HK-2 (cell line): ENCODE measurements at regions not wholly inside any gene's neighbourhood (a gene's known extent, or its start where the extent isn't known, plus 50 kb on each side); places are given as distances from the start of the nearest gene placed in this dataset.

Experiments used
- DNase-seq: peaks from one replicate; pipeline ENCODE4 v3.0.0-alpha.2; 2018; ENCODE audit not compliant: unreplicated experiment

DNA sequence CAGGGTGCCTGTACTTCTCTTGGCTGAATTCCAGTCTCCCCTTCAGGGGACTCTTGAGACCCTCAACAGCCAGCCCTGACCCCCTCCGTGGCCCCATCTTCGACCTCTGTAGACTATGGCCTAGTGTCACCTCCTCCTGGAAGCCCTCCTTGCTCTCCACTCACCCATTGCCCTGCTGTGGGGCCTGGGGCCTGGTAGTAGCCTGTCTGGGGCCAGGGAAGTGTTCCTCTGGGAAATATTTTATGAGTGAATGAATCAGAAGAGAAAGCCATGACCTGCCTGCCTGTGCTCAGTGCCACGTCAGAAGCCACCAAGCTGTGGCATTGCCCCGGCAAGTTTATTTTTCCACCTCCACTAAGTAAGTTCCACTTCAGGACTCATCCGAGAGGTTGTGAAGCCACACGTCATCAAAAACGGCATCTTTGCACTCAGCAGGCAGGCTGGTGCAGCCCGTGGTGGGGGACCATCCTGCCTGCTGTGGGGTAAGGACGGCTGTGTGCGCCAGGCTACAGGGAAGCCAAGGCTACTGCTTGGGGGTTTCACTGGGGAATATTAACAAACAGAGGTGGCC lies 59.6 kb upstream of the PPARA start:
- no peak for DNase-seq

GRCh38 chr22:46091277-46091977 lies 58.9 kb upstream of the PPARA start:
- no peak for DNase-seq

DNA sequence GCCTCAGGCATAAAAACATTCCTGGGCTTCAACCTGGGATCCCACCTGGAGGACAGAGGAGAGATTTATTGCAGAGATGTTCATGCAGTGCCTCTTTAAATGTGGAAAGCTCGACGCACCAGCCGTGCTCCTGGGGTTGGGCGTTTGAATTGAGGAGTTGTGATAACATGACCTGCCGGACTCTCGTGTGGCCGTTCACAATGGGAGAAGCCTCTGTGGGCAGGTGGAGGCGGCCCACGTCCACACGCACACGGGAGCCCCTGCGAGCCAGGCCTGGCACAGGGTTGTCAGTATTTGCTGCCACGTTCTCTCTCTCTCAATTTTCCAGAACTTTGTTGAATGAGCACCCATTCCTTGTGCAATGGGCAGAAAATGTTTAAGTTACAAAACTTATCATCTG lies 58.3 kb upstream of the PPARA start:
- DNase-seq, result no peak

DNA sequence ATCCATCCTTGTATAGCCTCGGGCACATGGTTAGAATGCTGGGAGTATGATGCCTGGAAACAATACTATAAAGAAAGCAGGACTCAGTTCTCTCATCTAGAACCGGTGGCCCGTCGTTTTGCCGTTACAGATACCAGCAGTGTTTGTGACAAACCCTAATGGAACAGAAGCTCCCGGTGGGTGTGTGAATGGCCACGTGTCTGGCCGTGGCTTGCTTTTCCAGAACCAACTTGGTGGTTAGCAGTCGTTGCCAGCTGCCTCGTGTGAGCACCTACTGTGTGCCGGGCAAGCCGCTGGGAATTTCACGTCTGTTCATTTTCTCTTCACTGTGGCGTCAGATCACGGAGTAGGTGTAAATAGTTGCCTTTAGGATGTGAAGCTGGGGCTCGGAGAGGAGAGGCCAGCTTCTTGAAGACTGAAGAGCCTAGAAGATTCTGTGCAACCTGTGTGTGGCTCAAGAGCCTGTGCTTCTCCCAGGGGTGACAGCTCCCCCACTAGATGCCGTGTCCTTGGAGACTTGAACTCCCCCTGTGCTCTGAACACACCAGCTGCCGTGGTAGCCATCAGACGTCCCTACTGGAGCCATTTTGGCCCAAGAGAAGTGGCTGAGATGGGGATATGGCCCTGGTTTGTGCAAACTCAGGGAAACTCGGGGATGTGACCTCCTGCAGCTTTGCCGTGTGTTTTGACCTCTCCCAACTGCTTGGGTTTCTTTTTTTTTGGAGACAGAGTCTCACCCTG lies 57.5 kb upstream of the PPARA start:
- no peak for DNase-seq

DNA sequence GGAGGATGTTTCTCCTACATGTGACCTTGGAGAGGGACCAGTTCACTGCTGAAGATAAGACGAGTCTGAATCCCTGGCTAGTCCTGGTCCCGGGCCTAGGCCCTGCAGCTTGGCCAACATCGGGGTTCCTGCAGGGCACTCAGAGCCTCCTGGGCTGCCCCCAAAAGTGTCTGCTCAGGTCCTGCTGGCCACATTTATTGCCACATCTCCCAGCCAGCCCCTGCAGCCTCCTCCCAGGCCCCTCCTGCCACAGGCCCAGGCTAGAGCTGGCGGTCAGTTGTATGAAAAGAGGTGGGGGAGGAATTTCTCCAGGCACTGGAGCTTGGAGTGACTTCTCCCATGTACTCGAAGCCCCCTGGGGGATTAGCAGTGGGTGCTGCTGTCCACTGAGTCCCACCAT lies 56.5 kb upstream of the PPARA start:
- no peak for DNase-seq

DNA sequence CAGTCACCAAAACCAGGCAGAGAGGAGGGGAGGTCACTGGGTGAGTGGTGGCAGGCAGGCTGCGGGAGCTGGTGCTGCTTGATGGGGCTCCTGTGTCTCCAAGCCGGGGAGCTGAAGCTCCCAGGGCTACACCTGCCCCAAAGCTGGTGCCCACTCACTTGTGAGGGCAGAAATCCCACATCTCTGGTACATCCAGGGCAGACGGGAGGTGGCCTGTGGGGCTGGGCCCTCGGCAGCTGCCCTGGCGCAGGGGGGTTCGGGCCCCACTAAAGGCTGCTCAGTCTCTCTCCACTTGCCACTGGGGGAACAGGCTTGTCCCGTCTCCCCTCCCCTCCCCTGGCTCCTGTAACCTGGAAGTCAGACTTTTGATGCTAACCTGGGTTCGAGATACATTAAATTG lies 55.6 kb upstream of the PPARA start:
- DNase-seq, result no peak

DNA sequence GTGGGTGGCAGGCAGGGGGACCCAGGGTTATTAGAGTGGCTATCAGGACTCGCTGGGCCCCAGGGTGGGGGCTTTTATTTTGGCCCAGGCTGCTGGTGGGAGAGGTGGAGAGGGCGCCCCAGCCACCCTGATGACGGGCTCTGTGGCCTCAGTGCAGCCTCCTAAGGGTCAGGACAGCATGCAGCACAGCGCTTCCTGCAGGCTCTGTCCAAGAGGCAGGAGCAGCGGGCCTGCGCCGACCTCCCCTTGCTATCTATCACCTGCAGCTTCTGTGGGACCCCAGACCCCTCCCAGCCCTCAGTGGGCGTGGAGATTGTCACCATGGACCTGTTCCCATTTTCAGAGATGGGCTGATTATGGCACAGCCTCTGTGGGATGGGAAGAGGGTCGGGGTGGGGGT lies 54.3 kb upstream of the PPARA start:
- no peak for DNase-seq

GRCh38 chr22:46096706-46097230 lies 53.6 kb upstream of the PPARA start:
- DNase-seq, result no peak

- no peak for DNase-seq
Observed at GRCh38 chr22:46097268-46097900, 52.9 kb upstream of the PPARA start.

- no peak for DNase-seq
Observed at GRCh38 chr22:46098525-46099475, 51.5 kb upstream of the PPARA start.

GRCh38 chr22:46099740-46100139 lies 50.6 kb upstream of the PPARA start:
- DNase-seq, result no peak

DNA sequence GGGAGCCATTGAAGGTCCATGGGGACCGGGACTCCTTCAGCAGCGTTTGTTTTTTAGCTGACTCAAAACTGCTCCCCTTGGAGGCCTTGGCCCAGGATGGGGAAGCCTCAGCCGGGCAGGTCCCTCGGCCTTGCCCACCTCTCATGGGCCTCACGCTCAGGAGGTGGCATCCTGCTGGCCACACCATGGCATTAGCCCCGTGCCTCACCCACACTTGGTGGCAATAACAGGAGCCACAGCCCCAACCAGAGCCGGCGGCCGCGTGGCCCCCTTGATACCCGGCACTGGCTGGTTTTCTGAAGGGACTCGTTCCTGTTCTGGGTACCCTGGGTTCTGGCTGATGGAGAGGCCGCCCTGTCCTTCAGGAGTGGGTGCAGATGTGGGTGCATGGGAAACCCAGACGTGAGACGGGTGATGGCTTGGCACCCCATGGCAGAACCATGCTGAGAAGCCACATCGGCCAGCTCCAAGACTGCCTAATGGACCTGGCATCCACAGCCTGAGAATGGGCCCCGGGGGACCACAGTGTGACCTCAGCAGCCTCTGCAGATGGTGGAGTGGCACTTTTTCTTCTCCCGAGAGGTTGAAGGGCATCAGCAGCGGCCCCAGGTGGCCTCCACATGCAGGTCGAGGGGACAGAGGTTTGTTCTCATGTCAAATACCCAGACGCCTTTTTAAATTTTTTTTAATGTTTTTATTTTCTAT lies 49.8 kb upstream of the PPARA start:
- DNase-seq, result no peak
